ENCODE measurements at regions not wholly inside any gene's neighbourhood (a gene's known extent, or its start where the extent isn't known, plus 50 kb on each side); places are given as distances from the start of the nearest gene placed in this dataset.

GRCh38 chr6:145531822-145532221 is 203.5 kb downstream of the EPM2A start:
- TF ChIP-seq CTCF (IDR thresholded peaks at IDR 0.05; ENCODE audit: low read depth, low read length) = no peak
- no peak overlapping the region for H3K4me3 ChIP-seq (ENCODE audit: low read depth, low read length)

- no peak overlapping the region for H3K4me3 ChIP-seq (ENCODE audit: low read depth, low read length)
Observed at GRCh38 chr6:145532361-145532760, 203.0 kb downstream of the EPM2A start.

GRCh38 chr6:145534989-145535388 is 200.3 kb downstream of the EPM2A start:
- no peak overlapping the region for H3K4me3 ChIP-seq (ENCODE audit: low read depth, low read length)
- TF ChIP-seq CTCF (IDR thresholded peaks at IDR 0.05; ENCODE audit: low read depth, low read length) = no peak

More at GRCh38 chr6:145532361-145532760, 203.0 kb downstream of the EPM2A start:
- TF ChIP-seq CTCF (IDR thresholded peaks at IDR 0.05; ENCODE audit: low read depth, low read length) = no peak

- no peak for TF ChIP-seq CTCF (IDR thresholded peaks at IDR 0.05; ENCODE audit: low read depth, low read length)
- H3K4me3 ChIP-seq (ENCODE audit: low read depth, low read length) = no peak overlapping the region
Observed at GRCh38 chr6:145538989-145539388, 196.3 kb downstream of the EPM2A start.

GRCh38 chr6:145539831-145540230 is 195.5 kb downstream of the EPM2A start:
- no peak for TF ChIP-seq CTCF (IDR thresholded peaks at IDR 0.05; ENCODE audit: low read depth, low read length)
- H3K4me3 ChIP-seq (ENCODE audit: low read depth, low read length) = no peak overlapping the region

GRCh38 chr6:145540741-145541140 is 194.6 kb downstream of the EPM2A start:
- no peak for TF ChIP-seq CTCF (IDR thresholded peaks at IDR 0.05; ENCODE audit: low read depth, low read length)

GRCh38 chr6:145544041-145544440 is 191.3 kb downstream of the EPM2A start:
- no peak overlapping the region for H3K4me3 ChIP-seq (ENCODE audit: low read depth, low read length)
- TF ChIP-seq CTCF (IDR thresholded peaks at IDR 0.05; ENCODE audit: low read depth, low read length) = no peak

More at GRCh38 chr6:145540741-145541140, 194.6 kb downstream of the EPM2A start:
- no peak overlapping the region for H3K4me3 ChIP-seq (ENCODE audit: low read depth, low read length)

Data from WI38 (cell line).